H1 (cell line): ENCODE measurements at regions not wholly inside any gene's neighbourhood (a gene's known extent, or its start where the extent isn't known, plus 50 kb on each side); places are given as distances from the start of the nearest gene placed in this dataset.

Experiments used
- CTCF ChIA-PET: fragments of 300-600 bp; sonication (Branson Sonifier 250); formaldehyde crosslinking; loops from one replicate; lab custom pipeline; 2021; ENCODE audit not compliant: partially characterized antibody; lab: Charles Lee
- POLR2A ChIA-PET: fragments of 300-600 bp; sonication (Branson Sonifier 250); formaldehyde crosslinking; loops from one replicate; lab custom pipeline; 2021; ENCODE audit warnings: inconsistent platforms; ENCODE audit not compliant: partially characterized antibody; lab: Charles Lee
- DNase-seq, 2 experiments: peaks; one replicate each; pipeline versions ENCODE4 v3.0.0 to v3.0.0-alpha.2; 2010 to 2022; ENCODE audit warnings: low spot score in 2 of 2, low read depth in 1 of 2, mixed read lengths in 1 of 2
- FAIRE-seq: peaks from 2 replicates; lab custom pipeline; 2011; peaks lifted over from hg19 to GRCh38; lab: Jason Lieb, UNC
- H2AFZ ChIP-seq: 2 replicates; pipeline ENCODE4 v1.8.1; 2012; ENCODE audit warnings: low read length, inconsistent platforms
- H2AK5ac ChIP-seq: 2 replicates; pipeline ENCODE4 v1.6.1; 2013; ENCODE audit warnings: low read depth, low read length
- H2BK120ac ChIP-seq: replicated peaks from 2 replicates; pipeline ENCODE3; 2013; ENCODE audit warnings: low read depth, low read length, inconsistent platforms
- H2BK12ac ChIP-seq: 2 replicates; pipeline ENCODE4 v1.6.1; 2013; ENCODE audit warnings: low read depth, low read length
- H2BK15ac ChIP-seq: 2 replicates; pipeline ENCODE4 v1.6.1; 2013; ENCODE audit warnings: low read length
- H2BK20ac ChIP-seq: 2 replicates; pipeline ENCODE4 v1.6.1; 2013; ENCODE audit warnings: low read length
- H2BK5ac ChIP-seq: 2 replicates; pipeline ENCODE4 v1.6.1; 2013; ENCODE audit warnings: low read depth, low read length
- H3K14ac ChIP-seq: 2 replicates; pipeline ENCODE4 v1.6.1; 2013; ENCODE audit warnings: inconsistent platforms; ENCODE audit not compliant: insufficient read length
- H3K18ac ChIP-seq: 2 replicates; pipeline ENCODE4 v1.6.1; 2013; ENCODE audit warnings: low read length; ENCODE audit errors: extremely low read depth
- H3K23ac ChIP-seq: 2 replicates; pipeline ENCODE4 v1.6.1; 2013; ENCODE audit warnings: inconsistent platforms; ENCODE audit not compliant: insufficient read length
- H3K23me2 ChIP-seq: 2 replicates; pipeline ENCODE4 v1.6.1; 2013; ENCODE audit warnings: low read depth, low read length
- H3K27ac ChIP-seq: 2 replicates; pipeline ENCODE4 v1.6.1; 2011; ENCODE audit warnings: low read depth, low read length, inconsistent platforms
- H3K27me3 ChIP-seq, 4 experiments: replicated peaks in 1 of 4; 1 replicate in 1 of 4; 2 replicates in 3 of 4; pipeline versions ENCODE4 v1.6.1 to v1.8.1; 2011 to 2013; ENCODE audit warnings: low read length in 3 of 4, mild to moderate bottlenecking in 3 of 4, inconsistent platforms in 2 of 4, mixed read lengths in 2 of 4, moderate library complexity in 1 of 4; ENCODE audit not compliant: control insufficient read depth in 3 of 4, insufficient read depth in 3 of 4; ENCODE audit errors: extremely low read depth in 1 of 4
- H3K36me3 ChIP-seq, 4 experiments: 2 replicates each; pipeline versions ENCODE4 v1.6.1 to v1.8.1; 2011 to 2013; ENCODE audit warnings: mild to moderate bottlenecking in 4 of 4, low read length in 3 of 4, moderate library complexity in 2 of 4, control low read depth in 1 of 4, inconsistent platforms in 1 of 4; ENCODE audit not compliant: insufficient read depth in 4 of 4, control insufficient read depth in 2 of 4
- H3K4ac ChIP-seq: replicated peaks from 2 replicates; pipeline ENCODE3; 2013; ENCODE audit warnings: low read length, low read depth, mixed read lengths, inconsistent platforms; ENCODE audit not compliant: insufficient read length
- H3K4me1 ChIP-seq, 4 experiments: replicated peaks in 1 of 4; 1 replicate in 1 of 4; 2 replicates in 3 of 4; pipeline versions ENCODE4 v1.6.1 to v1.8.1; 2011 to 2013; ENCODE audit warnings: low read length in 3 of 4, inconsistent platforms in 2 of 4, mixed read lengths in 1 of 4; ENCODE audit not compliant: insufficient read depth in 4 of 4, control insufficient read depth in 3 of 4
- H3K4me2 ChIP-seq, 2 experiments: 2 replicates each; pipeline versions ENCODE4 v1.6.1 to v1.8.1; 2011 to 2013; ENCODE audit warnings: low read depth in 2 of 2, low read length in 2 of 2, control low read depth in 1 of 2, inconsistent platforms in 1 of 2, mild to moderate bottlenecking in 1 of 2; ENCODE audit not compliant: insufficient read depth in 1 of 2
- H3K4me3 ChIP-seq, 4 experiments: fragments of 200-600, 300-600 bp in 1 of 4; sonication (generic), shearing (Covaris generic), sonication (Bioruptor Twin) in 1 of 4; 2 replicates each; pipeline versions ENCODE4 v1.5.1 to v1.8.1; 2011 to 2016; ENCODE audit warnings: low read length in 4 of 4, low read depth in 3 of 4, control low read depth in 2 of 4, inconsistent platforms in 2 of 4, mild to moderate bottlenecking in 2 of 4, mixed read lengths in 1 of 4, moderate library complexity in 1 of 4; ENCODE audit not compliant: insufficient read depth in 2 of 4; ENCODE audit errors: extremely low read depth in 1 of 4
- H3K56ac ChIP-seq: replicated peaks from 2 replicates; pipeline ENCODE3; 2013; ENCODE audit warnings: low read depth, mild to moderate bottlenecking, mixed read lengths, low read length, inconsistent platforms; ENCODE audit not compliant: insufficient read length
- H3K79me1 ChIP-seq: 2 replicates; pipeline ENCODE4 v1.6.1; 2013; ENCODE audit warnings: low read depth, low read length, control low read depth
- H3K79me2 ChIP-seq, 2 experiments: 2 replicates each; pipeline versions ENCODE4 v1.6.1 to v1.8.1; 2012 to 2013; ENCODE audit warnings: low read length in 2 of 2, mild to moderate bottlenecking in 2 of 2, inconsistent platforms in 1 of 2; ENCODE audit not compliant: insufficient read depth in 2 of 2, control insufficient read depth in 1 of 2
- H3K9ac ChIP-seq, 4 experiments: replicated peaks in 1 of 4; 1 replicate in 1 of 4; 2 replicates in 3 of 4; pipeline versions ENCODE4 v1.6.1 to v1.8.1; 2011 to 2013; ENCODE audit warnings: low read depth in 3 of 4, low read length in 3 of 4, control low read depth in 2 of 4, mild to moderate bottlenecking in 2 of 4, moderate library complexity in 2 of 4, inconsistent platforms in 1 of 4; ENCODE audit errors: extremely low read depth in 1 of 4
- H3K9me3 ChIP-seq, 2 experiments: 2 replicates each; pipeline versions ENCODE4 v1.6.1 to v1.8.1; 2012 to 2013; ENCODE audit warnings: mild to moderate bottlenecking in 2 of 2, moderate library complexity in 2 of 2, control low read depth in 1 of 2, inconsistent platforms in 1 of 2, low read depth in 1 of 2, low read length in 1 of 2, mixed read lengths in 1 of 2; ENCODE audit not compliant: insufficient read depth in 2 of 2
- H4K20me1 ChIP-seq, 2 experiments: replicated peaks in 1 of 2; 2 replicates each; pipeline versions ENCODE3 to v1.8.1; 2011 to 2013; ENCODE audit warnings: inconsistent platforms in 2 of 2, low read length in 2 of 2, mild to moderate bottlenecking in 1 of 2; ENCODE audit not compliant: insufficient read depth in 2 of 2, control insufficient read depth in 1 of 2
- H4K5ac ChIP-seq: 2 replicates; pipeline ENCODE4 v1.6.1; 2013; ENCODE audit warnings: low read length, low read depth, mixed read lengths, inconsistent platforms; ENCODE audit not compliant: insufficient read length
- H4K8ac ChIP-seq: 2 replicates; pipeline ENCODE4 v1.8.0; 2013; ENCODE audit warnings: mild to moderate bottlenecking, moderate library complexity, low read length, inconsistent platforms; ENCODE audit not compliant: insufficient read depth; ENCODE audit errors: extremely low read depth
- H4K91ac ChIP-seq: replicated peaks from 2 replicates; pipeline ENCODE3; 2013; ENCODE audit warnings: low read length, mixed read lengths, inconsistent platforms; ENCODE audit not compliant: insufficient read length
- ASH2L ChIP-seq: fragments of 200-600, 300-600 bp; sonication (generic); IDR thresholded peaks from one replicate; pipeline ENCODE4 v1.7.1; 2017; ENCODE audit warnings: low read length
- BACH1 ChIP-seq: IDR thresholded peaks from 2 replicates; pipeline ENCODE4 v1.6.1; 2012; ENCODE audit warnings: low read length, improper control_type of control experiment
- E2F6 ChIP-seq: IDR thresholded peaks from 2 replicates; pipeline ENCODE4 v1.6.1; 2012; ENCODE audit warnings: inconsistent platforms
- JUN ChIP-seq: IDR thresholded peaks from 2 replicates; pipeline ENCODE4 v1.6.1; 2011; ENCODE audit warnings: low read depth, mild to moderate bottlenecking, improper control_type of control experiment, low read length
- KDM4A ChIP-seq: IDR thresholded peaks from one replicate; pipeline ENCODE4 v1.7.1; 2012; ENCODE audit warnings: low read depth, mild to moderate bottlenecking, moderate library complexity, low read length, inconsistent platforms; ENCODE audit not compliant: severe bottlenecking
- POLR2A ChIP-seq, 2 experiments: IDR thresholded peaks; 1 replicate in 1 of 2; 2 replicates in 1 of 2; pipeline ENCODE4 v1.6.1; 2011; ENCODE audit warnings: low read depth in 2 of 2, low read length in 2 of 2, mild to moderate bottlenecking in 2 of 2; ENCODE audit errors: control extremely low read depth in 1 of 2
- POU5F1 ChIP-seq: IDR thresholded peaks from 2 replicates; pipeline ENCODE4 v1.6.1; 2011; ENCODE audit warnings: low read depth, mild to moderate bottlenecking, low read length, moderate library complexity
- RAD21 ChIP-seq, 2 experiments: IDR thresholded peaks in 1 of 2; conservative IDR thresholded peaks in 1 of 2; 2 replicates each; pipeline ENCODE4 v1.6.1; 2011; ENCODE audit warnings: low read depth in 2 of 2, low read length in 2 of 2, improper control_type of control experiment in 1 of 2, inconsistent platforms in 1 of 2, mild to moderate bottlenecking in 1 of 2, moderate library complexity in 1 of 2
- SP1 ChIP-seq: IDR thresholded peaks from 2 replicates; pipeline ENCODE4 v1.6.1; 2011; ENCODE audit warnings: low read depth, low read length
- SRF ChIP-seq: IDR thresholded peaks from 2 replicates; pipeline ENCODE4 v1.6.1; 2011; ENCODE audit warnings: mild to moderate bottlenecking, low read depth, low read length, moderate library complexity
- SUZ12 ChIP-seq: fragments of 200-600 bp; sonication (generic); IDR thresholded peaks from 2 replicates; pipeline ENCODE4 v1.6.1; 2012; ENCODE audit warnings: mild to moderate bottlenecking, inconsistent platforms, low read length, moderate library complexity, mixed read lengths
- USF2 ChIP-seq: IDR thresholded peaks from 2 replicates; pipeline ENCODE4 v1.6.1; 2011; ENCODE audit warnings: low read length, improper control_type of control experiment
- ZNF274 ChIP-seq: IDR thresholded peaks from 2 replicates; pipeline ENCODE4 v1.7.0; 2012; ENCODE audit warnings: low read length, borderline replicate concordance; ENCODE audit errors: extremely low read depth
- WGBS, 2 experiments: shearing (Covaris generic) in 1 of 2; methylation state at CpG; one replicate each; pipeline versions ENCODE4 v1.1.6 to v1.1.7; 2013 to 2015; ENCODE audit warnings: low lambda C conversion rate in 2 of 2, mixed read lengths in 2 of 2, inconsistent platforms in 1 of 2, low coverage in 1 of 2, missing lambda C conversion rate in 1 of 2; ENCODE audit not compliant: insufficient replicate concordance in 2 of 2, insufficient coverage in 1 of 2, insufficient read length in 1 of 2; ENCODE audit errors: extremely low coverage in 1 of 2, missing lambda C conversion rate in 1 of 2; 5-methylcytosine and 5-hydroxymethylcytosine counted together

- Histone ChIP-seq H2BK120ac (no peak overlapping the region), H3K79me1 (no peaks in the 10 kb centered on the region), H3K23ac (no peak overlapping the region), H3K56ac (no peak overlapping the region), H2BK12ac (no peak overlapping the region), H3K4me3 (no peak overlapping the region), H3K9ac (no peak overlapping the region), H3K23me2 (no peaks in the 10 kb centered on the region), H3K79me2 (no peaks in the 10 kb centered on the region), H3K4me1 (peaks cover 0 to 10% (median 0%) of the 10 kb centered on the region in 4 experiments; a peak in 4 of 7 replicates), H4K91ac (no peak overlapping the region), H3K36me3 (no peaks in the 10 kb centered on the region), H3K14ac (no peak overlapping the region), H3K9me3 (no peaks in the 10 kb centered on the region), H2AK5ac (no peak overlapping the region), H2BK5ac (no peak overlapping the region), H3K27ac (no peak overlapping the region), H4K20me1 (no peaks in the 10 kb centered on the region), H2AFZ (no peak overlapping the region), H4K5ac (no peak overlapping the region), H3K18ac (no peak overlapping the region), H2BK20ac (no peak overlapping the region), H2BK15ac (no peak overlapping the region), H3K4ac (no peak overlapping the region), H3K4me2 (no peak overlapping the region), H4K8ac (no peak overlapping the region), H3K27me3 (no peaks in the 10 kb centered on the region)
- ChIA-PET CTCF (no interaction called here), POLR2A (no interaction called here)
- WGBS, 2 experiments, result 92% methylated on average over 2 of the region's 8 CpGs; no CpG with 5 or more reads in 1 of the 2 experiments
- DNase-seq, result no peak
- no peak for FAIRE-seq
- TF ChIP-seq ZNF274 (no peak), E2F6 (no peak), POLR2A (IDR thresholded peaks at IDR 0.05; ENCODE audit: control extremely low read depth in 1 of 2, low read depth in 2 of 2, low read length in 2 of 2) (no peak), USF2 (no peak), JUN (no peak), SUZ12 (no peak), SRF (no peak), KDM4A (no peak), RAD21 (IDR thresholded peaks at IDR 0.05 in 1 of 2, conservative IDR thresholded peaks at IDR 0.05 in 1 of 2; ENCODE audit: low read depth in 2 of 2, low read length in 2 of 2) (no peak), BACH1 (no peak), ASH2L (no peak), POU5F1 (no peak), SP1 (no peak)
Measured at GRCh38 chrX:69018416-69019072, 146.7 kb downstream of the PJA1 start.
